ENCODE measurements at regions not wholly inside any gene's neighbourhood (a gene's known extent, or its start where the extent isn't known, plus 50 kb on each side); places are given as distances from the start of the nearest gene placed in this dataset.

DNA sequence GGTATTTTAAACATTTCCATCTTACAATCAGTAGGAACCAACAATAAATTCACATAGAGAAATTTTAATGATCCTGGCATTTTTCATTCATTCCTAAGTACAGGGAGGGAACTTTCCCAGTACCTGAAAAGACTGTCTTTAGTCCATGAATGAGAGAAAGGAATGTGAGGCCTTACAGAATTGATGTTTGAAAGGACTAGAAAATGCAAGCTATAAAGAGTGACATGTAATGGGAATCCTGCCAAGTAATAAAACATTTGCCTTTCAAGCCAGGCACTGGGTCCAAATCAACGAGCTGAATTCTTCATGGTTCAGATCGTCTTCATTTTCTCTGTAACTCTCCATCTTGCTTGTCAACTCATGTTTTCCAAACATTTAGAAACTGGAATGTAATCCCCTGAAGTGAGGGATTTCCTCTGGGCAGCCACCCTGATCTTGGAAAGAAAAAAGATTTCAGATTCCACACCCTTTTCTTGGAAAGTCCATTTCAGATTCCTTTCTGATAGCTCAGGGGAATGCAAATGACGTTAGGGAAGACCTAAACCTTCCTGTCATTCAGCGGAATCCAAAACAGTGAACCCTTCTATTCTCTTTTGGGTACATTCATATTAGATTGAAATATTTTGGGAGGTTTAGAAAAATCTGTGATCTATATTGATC, 315.8 kb downstream of the SH3GL2 start:
- DNase-seq: no peak

DNA sequence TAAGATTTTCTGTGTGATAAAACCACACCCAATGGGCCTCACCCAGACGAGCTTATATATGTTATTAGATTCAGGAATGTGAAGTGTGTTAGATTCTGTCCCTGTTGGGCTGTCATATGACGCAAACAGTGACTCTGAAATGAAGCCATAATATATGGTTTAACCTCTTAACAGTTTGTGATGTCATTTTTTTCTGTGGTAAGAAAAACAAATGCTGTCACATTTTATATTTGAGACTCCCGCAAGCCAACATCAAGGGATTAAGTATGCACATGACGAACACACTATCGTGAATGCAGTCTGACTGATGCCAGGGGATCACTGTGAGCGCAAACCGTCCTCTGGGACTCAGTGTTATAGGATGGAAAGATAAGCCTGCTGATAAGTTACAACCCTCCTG, 321.7 kb downstream of the SH3GL2 start:
- no peak for DNase-seq

DNA sequence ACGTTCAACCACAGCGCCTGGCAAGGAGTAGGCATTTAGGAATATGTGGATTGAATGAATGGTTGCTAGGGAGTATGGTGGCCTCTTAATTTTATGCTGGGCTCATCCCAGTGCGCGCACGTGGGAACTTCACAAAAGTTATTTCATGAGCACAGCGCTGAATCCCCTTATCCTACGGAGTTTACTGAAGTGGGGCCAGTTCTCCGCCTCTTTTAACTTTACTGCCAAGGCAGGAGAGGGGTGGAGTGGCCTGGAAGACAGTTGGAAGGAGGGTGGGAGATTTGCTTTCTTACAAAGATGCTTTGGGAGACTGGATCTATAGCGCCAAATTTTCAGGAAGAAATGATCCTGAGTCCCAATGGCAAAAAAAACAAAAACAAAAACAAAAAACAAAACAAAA, 326.5 kb downstream of the SH3GL2 start:
- no peak for DNase-seq

DNA sequence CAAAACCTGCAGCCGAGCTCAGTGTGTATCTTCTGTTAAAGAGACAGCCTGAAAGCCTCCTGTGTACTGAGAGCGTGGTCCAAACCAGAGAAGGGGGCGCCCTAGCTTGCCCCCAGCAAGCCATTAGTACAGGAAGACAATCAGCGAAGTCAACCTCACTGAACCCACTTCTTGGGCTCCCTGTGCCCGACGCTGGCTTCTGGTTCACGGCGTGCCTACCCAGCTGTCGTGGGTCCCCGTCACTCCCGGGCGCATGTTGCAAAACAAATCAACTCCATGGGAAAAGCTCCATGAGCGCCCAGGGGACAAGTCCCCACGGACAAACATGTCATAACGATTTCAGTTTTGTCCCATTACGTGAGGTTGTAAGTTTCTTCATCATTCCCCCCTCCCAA, 326.9 kb downstream of the SH3GL2 start:
- no peak for DNase-seq

DNA sequence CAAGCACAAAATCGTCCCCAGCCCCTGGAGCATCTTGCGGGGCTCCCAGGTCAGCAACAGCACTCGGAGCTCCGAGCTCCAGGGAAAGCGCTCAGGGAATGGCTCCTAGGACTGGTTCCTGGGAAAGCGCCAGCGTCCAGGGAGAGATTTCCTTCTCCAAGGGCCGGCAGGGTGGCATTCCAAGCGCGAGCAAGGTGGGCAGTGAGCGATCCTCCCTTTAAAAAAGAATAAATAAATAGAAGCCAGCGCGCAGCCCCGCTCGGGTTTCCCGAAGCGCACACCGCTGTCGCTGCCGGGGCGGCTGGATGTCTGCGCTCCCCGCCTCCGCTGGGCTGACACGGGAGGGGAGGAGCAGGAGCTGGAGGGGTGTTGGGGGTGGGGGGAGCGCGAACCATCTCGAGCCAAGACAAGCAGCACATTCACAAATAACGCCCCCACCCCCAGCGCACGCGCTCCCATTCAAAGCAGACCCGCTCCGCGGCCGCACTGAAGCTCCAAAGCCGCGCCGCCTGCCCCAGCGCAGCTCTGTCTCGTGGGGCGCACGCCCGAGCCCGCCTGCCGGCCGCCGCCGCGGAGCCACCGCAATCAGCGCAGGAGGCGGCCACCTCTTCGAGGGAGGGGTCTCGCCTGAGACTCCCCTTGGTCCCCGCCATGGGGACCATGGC, 327.4 kb downstream of the SH3GL2 start:
- DNase-seq: no peak

DNA sequence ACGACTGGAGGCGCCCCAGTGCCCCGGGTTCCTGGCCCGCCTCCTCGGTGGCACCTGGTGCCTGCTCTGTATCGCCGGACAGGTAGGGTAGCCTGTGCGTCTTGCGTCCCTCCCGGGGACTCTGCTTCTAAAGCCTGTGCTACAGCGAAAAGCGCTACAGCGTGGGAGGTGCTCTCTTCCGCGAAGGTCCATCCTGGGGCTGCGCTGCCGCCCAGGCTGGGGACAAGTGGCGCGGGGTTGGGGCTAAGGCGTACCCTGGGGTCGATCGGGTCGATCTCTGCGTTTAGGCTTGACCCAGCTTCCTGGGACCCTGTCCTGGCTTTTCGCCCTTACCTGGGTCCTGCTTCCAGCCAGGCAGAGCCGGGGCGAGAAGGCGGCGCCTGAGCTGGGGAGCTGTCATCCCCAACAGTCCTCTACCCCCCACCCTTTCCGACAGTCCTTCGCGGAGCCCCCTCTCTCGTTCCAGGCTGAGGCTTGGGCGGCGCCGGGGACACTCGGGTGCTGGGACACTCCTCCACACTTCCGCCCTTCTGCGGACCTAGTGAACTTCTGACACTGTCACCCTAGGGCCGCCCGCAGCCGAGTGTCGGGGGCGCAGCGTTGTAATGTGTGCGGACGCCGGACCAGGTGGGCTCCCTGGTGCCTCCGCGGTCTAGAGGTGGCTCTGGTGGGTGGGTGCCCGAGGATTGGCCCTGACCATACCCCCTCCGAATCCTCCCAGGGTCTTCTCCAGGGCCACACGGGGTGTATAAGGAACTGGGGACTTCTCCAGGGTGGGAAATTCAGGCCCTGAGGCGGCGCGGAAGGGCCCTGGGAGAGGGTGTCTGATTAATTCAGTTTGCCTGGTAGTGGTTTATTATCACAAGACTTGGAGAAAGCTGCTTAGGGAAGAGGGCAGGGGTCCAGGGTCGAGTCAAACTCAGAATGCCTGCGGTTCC, 328.2 kb downstream of the SH3GL2 start:
- no peak for DNase-seq

DNA sequence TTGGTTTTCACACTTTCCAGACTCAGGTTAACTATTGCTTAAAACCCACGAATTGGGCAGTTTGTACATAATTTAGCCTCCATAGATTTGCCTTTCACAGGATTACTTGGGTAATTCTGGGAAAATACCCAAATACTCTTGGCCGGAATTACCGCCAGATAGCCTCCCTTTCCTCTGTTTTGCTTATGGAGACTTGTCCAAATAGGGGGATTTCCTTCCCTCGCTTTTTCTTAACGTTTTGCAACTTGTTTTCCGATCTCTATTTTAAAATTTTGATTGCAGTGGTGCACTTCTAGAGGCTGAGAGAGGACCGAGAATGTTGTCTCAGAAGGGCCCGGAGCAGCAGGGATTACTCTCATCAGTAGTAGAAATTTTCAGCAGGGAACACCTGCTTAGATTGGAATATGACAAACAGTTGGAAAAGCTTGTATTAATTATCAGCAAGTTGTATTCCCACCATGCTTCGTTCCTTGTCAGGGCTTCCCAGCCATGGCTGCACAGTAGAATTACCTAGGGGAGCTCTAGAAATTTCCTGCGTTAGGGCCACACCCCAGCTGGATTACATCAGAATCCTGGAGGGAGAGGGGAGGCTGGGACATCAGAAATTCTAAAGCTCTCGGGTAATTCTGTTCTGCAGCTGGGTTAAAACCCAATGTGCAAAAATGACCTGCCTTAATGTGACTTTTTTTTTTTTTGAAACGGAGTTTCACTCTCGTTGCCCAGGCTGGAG, 329.1 kb downstream of the SH3GL2 start:
- no peak for DNase-seq

DNA sequence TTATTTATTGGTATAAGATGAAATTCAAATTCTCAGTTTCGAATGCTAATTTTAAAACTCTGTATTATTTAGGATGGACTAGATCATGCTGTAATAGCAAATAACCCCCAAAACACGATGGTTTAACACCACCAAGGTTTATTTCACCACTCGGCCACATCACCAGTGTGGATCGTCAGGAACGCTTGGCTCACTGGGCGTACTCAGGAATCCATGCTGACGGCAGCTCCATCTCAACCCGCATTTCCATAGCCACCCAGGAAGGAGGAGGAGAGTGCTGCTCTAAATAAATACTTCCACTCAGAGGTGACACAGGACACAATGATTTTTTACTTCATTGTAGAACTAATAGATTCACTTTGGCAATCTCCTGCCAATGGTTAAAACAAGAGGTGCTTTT, 347.4 kb downstream of the SH3GL2 start:
- no peak for DNase-seq

DNA sequence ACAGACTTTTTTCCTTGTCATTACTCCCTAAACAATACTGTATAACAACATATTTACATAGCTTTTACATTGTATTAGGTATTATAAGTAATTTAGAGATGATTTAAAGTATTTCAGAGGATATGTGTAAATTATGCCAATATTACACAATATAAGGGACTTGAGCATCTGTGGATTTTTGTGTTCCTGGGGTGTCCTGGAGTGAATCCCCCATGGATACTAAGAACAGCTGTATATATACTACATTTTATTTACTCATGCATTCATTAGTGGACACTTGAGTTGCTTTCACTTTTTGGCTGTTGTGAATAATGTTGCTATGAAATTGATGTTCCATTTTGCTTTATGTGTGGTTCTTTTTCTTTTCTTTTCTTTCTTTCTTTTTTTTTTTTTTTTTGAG, 348.8 kb downstream of the SH3GL2 start:
- no peak for DNase-seq

DNA sequence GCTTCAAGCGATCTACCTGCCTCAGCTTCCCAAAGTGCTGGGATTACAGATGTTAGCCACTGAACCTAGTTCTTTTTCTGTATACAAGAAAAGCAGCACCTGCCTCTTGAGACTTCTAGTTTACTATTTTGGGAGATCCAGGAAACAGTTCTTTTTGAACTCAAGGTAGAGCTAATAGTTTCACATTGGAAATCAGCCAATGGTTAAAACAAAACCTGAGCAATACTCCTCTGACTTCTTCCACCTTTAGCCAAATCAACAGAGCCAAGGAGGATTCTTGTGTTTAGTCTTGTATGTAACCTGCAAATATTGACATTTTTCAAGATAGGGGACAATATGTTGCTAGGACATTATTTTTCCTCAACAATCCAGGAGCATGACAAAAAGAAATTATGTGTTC, 349.4 kb downstream of the SH3GL2 start:
- DNase-seq: no peak

DNA sequence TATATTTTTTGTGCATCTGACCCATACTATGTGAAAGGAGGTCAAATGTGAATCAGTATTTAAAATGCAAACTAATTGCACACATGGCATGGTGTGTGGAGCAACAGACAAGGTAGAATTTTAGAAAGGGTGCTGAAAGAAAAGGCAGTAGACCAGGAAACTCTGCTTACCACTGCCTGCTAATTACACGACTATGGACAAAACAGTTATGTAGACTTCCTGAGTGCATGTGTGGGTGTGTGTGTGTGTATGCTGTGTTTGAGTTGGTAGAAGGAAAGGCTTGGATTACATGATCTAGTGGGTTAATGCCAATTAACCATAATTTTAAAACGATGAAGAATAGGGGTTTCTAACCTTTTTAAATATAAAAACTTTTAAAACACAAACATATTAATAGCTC, 349.9 kb downstream of the SH3GL2 start:
- DNase-seq: no peak

DNA sequence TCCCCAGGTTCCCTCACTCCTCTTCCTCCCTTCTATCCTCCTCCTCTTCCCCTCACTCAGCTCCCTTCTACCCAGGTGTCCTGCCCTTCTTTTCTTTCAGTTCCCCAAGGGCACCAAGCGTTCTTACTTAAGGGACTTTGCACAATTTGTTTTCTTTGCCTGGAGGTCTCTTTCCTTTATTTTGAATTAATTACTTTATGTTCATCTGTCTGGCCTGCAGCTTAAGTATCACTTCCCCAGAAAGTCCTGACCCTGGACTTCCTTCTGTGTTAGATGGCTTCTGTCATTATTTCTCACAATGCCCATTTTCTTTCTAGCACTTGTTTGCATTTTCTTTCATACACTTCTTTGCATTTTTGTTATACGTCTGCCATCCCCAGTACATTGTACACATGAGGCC, 350.6 kb downstream of the SH3GL2 start:
- no peak for DNase-seq

DNA sequence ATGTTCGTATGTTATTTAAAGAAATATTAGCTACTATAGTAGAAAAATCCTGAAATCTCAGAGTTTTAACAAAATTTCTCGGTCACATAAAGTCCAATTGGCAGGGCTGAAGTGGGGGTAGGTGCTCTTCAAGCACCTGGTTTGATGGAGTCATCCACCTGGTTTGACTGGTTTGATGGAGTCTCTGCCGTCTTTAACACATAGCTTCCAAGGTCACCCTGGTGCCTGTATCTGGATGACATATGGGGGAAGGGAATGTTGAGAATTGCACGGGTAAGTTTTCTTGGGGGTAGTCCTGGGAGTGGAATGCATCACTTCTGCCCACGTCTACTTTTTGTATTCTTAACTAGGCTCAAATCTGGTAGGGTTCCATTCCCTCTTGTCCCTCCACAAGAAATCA, 351.2 kb downstream of the SH3GL2 start:
- DNase-seq: no peak

DNA sequence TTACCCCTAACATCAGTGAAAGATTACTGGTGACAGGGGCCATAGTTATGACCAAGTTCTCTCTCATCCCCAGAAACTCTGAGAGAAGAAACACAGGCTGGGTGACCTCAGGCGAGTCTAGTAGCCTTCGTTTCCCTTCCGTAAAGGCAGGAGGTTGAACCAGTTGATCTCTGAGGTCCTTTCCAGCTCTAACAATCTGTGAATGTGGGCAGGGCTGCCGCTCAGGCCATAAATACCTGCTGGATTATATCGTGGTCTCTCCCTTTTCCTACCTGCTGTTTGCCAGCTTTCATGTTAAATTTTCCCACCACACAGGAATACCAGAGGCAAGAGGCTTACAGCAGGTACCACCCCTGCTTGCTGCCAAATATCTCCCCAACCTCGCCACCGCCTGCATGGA, 357.5 kb downstream of the SH3GL2 start:
- DNase-seq: no peak

DNA sequence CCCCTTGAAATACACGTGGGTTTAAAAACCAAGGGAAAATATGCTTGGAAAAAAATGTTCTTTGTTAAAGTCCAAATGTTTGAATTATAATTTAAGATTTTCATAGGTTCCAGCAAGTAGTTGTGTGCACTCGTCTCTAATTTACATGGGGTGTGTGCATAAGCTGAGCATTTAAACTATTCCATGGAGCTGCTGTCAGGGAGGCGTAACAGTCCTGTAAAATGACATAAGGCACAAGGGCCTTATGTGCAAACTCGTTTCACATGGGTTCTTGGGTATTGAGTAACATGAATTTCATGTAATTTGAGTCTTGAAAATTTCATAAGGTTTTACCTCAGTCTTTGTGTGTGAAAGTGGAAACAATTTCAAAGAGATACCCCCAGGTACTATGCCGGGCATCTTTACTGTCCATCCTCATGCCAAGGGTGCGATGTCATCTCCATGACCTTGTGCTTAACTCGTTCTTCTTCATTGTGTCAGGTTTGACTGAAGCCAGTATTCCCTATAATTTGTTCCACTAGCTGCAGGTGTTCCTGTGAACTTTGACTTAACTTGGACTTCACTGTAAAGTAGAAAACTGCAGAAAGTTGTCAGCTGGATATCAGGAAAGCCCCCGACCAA, 359.3 kb downstream of the SH3GL2 start:
- no peak for DNase-seq

DNA sequence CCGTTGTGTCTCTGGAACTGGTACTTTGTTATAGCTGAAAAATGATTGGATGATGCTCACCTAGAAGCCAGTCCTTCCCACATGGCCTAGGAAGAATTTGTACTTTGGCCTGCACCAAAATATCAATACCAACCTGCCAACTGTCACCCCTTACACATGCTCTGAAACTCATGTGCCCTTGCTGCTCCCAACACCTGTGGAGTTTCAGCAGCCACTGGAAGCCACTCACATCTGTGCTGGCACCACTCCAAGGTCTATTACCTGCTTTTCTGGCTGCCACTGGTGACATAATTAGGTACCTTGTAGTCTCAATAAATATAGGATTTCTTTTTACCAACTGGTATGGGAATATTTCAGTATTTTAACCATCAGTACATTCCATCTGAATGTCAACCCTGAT, 363.6 kb downstream of the SH3GL2 start:
- no peak for DNase-seq

DNA sequence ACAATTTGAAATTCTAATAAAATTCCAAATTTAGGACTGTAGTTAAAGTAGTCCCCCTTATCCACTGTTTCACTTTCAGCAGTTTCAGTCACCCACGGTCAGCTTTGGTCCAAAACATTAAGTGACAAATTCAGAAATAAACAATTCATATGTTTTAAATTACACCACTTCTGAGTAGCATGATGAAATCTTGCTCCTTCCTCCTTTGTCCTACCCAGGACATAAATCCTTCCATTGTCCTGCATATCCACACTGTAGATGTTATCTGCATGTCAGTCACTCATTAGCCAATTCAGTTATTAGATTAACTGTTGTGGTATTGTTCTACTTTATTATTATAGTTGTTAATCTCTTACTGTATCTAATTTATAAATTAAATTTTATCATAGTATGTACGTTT, 376.5 kb downstream of the SH3GL2 start:
- DNase-seq: no peak

DNA sequence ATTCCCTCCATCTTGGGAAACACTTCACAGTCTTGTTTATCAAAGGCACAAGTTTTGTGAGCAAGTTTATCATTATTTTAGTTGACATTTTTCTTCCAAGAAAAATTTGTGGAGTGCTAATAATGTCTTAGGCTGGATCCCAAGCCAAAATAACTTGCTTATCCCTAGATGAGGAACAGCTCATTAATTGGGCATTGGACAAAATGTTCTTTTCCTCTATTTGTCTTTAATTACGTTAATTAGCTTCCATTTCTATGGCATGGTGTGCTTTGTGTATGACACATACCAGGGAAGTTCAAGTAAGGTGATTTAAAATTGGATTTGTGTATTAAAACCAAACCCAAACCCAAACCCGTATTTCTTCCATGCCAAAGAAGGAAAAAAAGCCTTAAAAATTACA, 379.5 kb downstream of the SH3GL2 start:
- DNase-seq: no peak

DNA sequence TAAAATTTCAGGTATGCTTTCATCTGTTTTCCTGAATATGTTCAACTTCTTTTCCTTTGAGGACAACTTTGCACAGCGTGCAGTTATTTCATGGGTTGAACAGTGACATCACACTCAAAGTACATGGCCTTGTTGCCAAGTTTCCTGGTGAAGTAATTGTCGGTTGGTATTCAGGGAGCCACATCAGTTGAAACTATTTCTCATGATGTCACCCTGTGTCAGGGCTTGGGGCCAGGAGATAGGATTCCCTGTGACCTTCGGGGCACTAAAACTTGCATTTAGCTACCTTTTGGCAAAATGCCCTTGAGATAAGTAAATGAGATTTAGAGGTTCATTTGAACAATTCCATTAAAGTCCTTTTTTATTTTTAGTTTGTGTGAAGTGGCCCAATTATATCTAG, 383.9 kb downstream of the SH3GL2 start:
- no peak for DNase-seq

DNA sequence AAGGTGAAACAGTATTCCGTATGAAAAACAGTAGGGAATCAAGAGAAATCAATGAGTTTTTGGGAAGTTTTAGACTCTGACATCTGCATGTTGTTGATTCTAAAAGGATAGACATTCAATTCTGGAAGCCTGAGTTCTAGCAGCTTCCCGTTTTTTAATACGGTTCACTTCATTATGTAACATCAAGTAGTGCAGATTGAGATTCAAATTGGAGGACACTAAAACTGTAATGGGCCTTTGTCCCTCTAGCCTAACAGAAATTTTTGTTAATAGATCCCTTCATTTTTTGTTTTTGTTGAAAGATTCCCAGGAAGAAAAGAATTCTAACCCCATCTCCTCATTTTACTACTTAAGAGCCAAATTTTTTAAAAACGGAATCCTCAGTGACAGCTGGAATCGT, 384.6 kb downstream of the SH3GL2 start:
- no peak for DNase-seq

DNA sequence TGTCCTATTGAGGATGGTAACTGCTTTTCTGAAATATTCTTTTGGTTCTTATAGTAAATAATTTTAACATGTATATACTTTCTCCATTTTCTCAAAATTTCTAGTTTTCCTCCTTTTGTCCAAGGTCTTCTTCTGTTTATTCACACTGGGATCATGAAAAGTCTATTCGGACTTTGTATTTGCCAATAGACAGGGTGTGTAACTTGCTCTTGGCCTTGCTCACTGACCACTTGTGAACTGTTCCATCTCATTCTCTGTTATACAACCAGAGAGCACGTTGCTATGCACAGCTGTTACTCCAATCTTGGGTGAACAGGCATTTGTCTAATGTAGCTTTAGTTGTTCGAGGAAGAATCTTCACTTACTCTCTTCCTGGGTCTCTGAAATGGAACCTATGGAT, 388.9 kb downstream of the SH3GL2 start:
- DNase-seq: no peak

DNA sequence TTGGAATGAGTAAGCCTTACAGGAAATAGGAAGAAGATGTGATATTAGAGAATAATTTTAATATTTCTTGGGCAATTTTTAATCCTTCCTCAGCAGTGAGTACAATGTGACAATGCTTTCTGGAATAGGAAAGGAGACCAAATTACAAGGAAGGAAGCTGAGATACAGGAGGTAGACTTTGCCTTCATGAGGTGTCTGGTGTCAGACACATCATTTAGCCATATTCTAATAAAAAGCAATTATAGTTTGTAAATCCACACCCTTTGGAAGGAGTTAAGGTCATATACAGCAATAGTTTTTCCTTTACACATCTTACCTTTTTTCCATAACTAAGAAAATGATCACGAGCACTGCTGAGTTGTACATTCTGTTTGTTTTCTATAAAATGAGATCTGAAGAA, 390.4 kb downstream of the SH3GL2 start:
- DNase-seq: no peak

DNA sequence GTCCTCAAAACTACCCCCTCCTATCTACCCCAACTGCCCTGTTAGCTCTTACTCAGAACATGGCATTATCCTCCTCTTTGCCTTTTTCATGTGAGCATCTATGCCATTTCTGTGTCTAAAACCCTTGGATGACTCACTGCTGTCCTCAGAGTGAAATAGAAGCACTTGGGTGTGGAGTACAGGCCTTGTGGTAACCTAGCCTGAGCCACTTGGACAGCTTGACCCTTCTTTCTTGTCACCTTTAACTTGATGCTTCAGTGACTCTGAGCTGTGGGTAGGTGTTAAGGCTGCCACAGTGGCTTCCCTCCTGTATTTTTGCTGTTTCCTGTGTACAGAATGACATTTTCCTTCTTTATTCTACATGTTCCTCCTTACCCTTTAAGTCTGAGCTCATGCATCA, 391.4 kb downstream of the SH3GL2 start:
- DNase-seq: no peak
